Muscle layer of colon (tissue), 2 donors: ENCODE measurements at regions not wholly inside any gene's neighbourhood (a gene's known extent, or its start where the extent isn't known, plus 50 kb on each side); places are given as distances from the start of the nearest gene placed in this dataset.
"Not testable (repeated sequence)": the region's sequence is repeated elsewhere in the genome, so short reads cannot be mapped to it uniquely, and the experiment has no call there.

Experiments used
- H3K27ac ChIP-seq: one replicate; pipeline ENCODE4 v1.7.0; 2013; ENCODE audit warnings: low read depth, mild to moderate bottlenecking, low read length, moderate library complexity
- H3K27me3 ChIP-seq, 2 donors: one replicate each; pipeline ENCODE4 v1.7.0; 2013; ENCODE audit warnings: low read length in 2 of 2, mild to moderate bottlenecking in 2 of 2; ENCODE audit not compliant: insufficient read depth in 2 of 2, control insufficient read depth in 1 of 2
- H3K36me3 ChIP-seq: one replicate; pipeline ENCODE4 v1.7.0; 2013; ENCODE audit warnings: mild to moderate bottlenecking, low read length; ENCODE audit not compliant: insufficient read depth
- H3K4me1 ChIP-seq: one replicate; pipeline ENCODE4 v1.7.0; 2013; ENCODE audit warnings: mild to moderate bottlenecking, low read length; ENCODE audit not compliant: insufficient read depth
- H3K4me3 ChIP-seq, 2 donors: one replicate each; pipeline ENCODE4 v1.7.0; 2013; ENCODE audit warnings: low read length in 2 of 2, low read depth in 1 of 2, mild to moderate bottlenecking in 1 of 2, moderate library complexity in 1 of 2
- H3K9ac ChIP-seq: one replicate; pipeline ENCODE4 v1.7.0; 2013; ENCODE audit warnings: low read length
- H3K9me3 ChIP-seq: one replicate; pipeline ENCODE4 v1.7.0; 2013; ENCODE audit warnings: mild to moderate bottlenecking, low read length
- donor health status: abdominal sarcoma.
- donor health status: Adenocarcinoma of cecum.

GRCh38 chr10:56104923-56105322 is 256.1 kb downstream of the ZWINT start:
- Histone ChIP-seq H3K4me3 (no peak overlapping the region), H3K27ac (no peak overlapping the region), H3K27me3 (no peaks in the 10 kb centered on the region), H3K9me3 (no peaks in the 10 kb centered on the region), H3K4me1 (no peaks in the 10 kb centered on the region), H3K36me3 (no peaks in the 10 kb centered on the region), H3K9ac (no peak overlapping the region)

GRCh38 chr10:56104487-56104886 is 256.6 kb downstream of the ZWINT start:
- Histone ChIP-seq H3K4me3 (no peak overlapping the region), H3K9me3 (no peaks in the 10 kb centered on the region), H3K4me1 (no peaks in the 10 kb centered on the region), H3K9ac (no peak overlapping the region), H3K27ac (no peak overlapping the region), H3K36me3 (no peaks in the 10 kb centered on the region), H3K27me3 (no peaks in the 10 kb centered on the region)

GRCh38 chr10:56096226-56096517 is 264.9 kb downstream of the ZWINT start:
- no peak overlapping the region for H3K27ac ChIP-seq

GRCh38 chr10:56095506-56096225 is 265.4 kb downstream of the ZWINT start:
- no peak overlapping the region for H3K9ac ChIP-seq
- no peaks in the 10 kb centered on the region for H3K27me3 ChIP-seq
- H3K27ac ChIP-seq = no peak overlapping the region
- H3K9me3 ChIP-seq = no peaks in the 10 kb centered on the region
- H3K4me1 ChIP-seq = no peaks in the 10 kb centered on the region
- no peak overlapping the region for H3K4me3 ChIP-seq
- no peaks in the 10 kb centered on the region for H3K36me3 ChIP-seq

More at GRCh38 chr10:56096226-56096517, 264.9 kb downstream of the ZWINT start:
- Histone ChIP-seq H3K9ac (no peak overlapping the region), H3K4me3 (no peak overlapping the region), H3K27me3 (no peaks in the 10 kb centered on the region), H3K9me3 (no peaks in the 10 kb centered on the region), H3K36me3 (no peaks in the 10 kb centered on the region), H3K4me1 (no peaks in the 10 kb centered on the region)

GRCh38 chr10:56093645-56094044 is 267.4 kb downstream of the ZWINT start:
- not testable (repeated sequence) for H3K4me3 ChIP-seq, H3K9ac ChIP-seq, H3K36me3 ChIP-seq, H3K4me1 ChIP-seq, H3K9me3 ChIP-seq, H3K27me3 ChIP-seq, H3K27ac ChIP-seq

GRCh38 chr10:56091872-56092271 is 269.2 kb downstream of the ZWINT start:
- Histone ChIP-seq H3K27me3 (no peaks in the 10 kb centered on the region), H3K9ac (no peak overlapping the region), H3K4me3 (no peak overlapping the region), H3K27ac (no peak overlapping the region), H3K9me3 (no peaks in the 10 kb centered on the region), H3K36me3 (no peaks in the 10 kb centered on the region), H3K4me1 (no peaks in the 10 kb centered on the region)

GRCh38 chr10:56090914-56091540 is 270.0 kb downstream of the ZWINT start:
- Histone ChIP-seq H3K9ac (no peak overlapping the region), H3K4me3 (no peak overlapping the region), H3K27me3 (no peaks in the 10 kb centered on the region), H3K36me3 (no peaks in the 10 kb centered on the region), H3K9me3 (no peaks in the 10 kb centered on the region), H3K4me1 (no peaks in the 10 kb centered on the region), H3K27ac (no peak overlapping the region)

GRCh38 chr10:56085406-56086122 is 275.5 kb downstream of the ZWINT start:
- Histone ChIP-seq H3K27ac (no peak overlapping the region), H3K27me3 (no peaks in the 10 kb centered on the region), H3K4me1 (no peaks in the 10 kb centered on the region), H3K36me3 (no peaks in the 10 kb centered on the region), H3K4me3 (no peak overlapping the region), H3K9me3 (no peaks in the 10 kb centered on the region), H3K9ac (no peak overlapping the region)

- H3K4me1 ChIP-seq = no peaks in the 10 kb centered on the region
- no peak overlapping the region for H3K27ac ChIP-seq
- no peak overlapping the region for H3K4me3 ChIP-seq
- no peak overlapping the region for H3K9ac ChIP-seq
- no peaks in the 10 kb centered on the region for H3K36me3 ChIP-seq
- no peaks in the 10 kb centered on the region for H3K9me3 ChIP-seq
- H3K27me3 ChIP-seq = no peaks in the 10 kb centered on the region
These were observed 278.9 kb downstream of the ZWINT start for GRCh38 chr10:56082169-56082568.

- Histone ChIP-seq H3K4me1 (no peaks in the 10 kb centered on the region), H3K9ac (no peak overlapping the region), H3K36me3 (no peaks in the 10 kb centered on the region), H3K9me3 (no peaks in the 10 kb centered on the region), H3K4me3 (no peak overlapping the region), H3K27me3 (no peaks in the 10 kb centered on the region), H3K27ac (no peak overlapping the region)
These were observed 292.4 kb downstream of the ZWINT start for GRCh38 chr10:56068473-56069263.

GRCh38 chr10:56068040-56068439 is 293.0 kb downstream of the ZWINT start:
- H3K36me3 ChIP-seq = no peaks in the 10 kb centered on the region
- H3K9me3 ChIP-seq = no peaks in the 10 kb centered on the region
- H3K4me1 ChIP-seq = no peaks in the 10 kb centered on the region
- no peak overlapping the region for H3K27ac ChIP-seq
- no peak overlapping the region for H3K9ac ChIP-seq
- H3K27me3 ChIP-seq = no peaks in the 10 kb centered on the region
- no peak overlapping the region for H3K4me3 ChIP-seq
